NCI-H774 (cell line): ENCODE measurements at regions not wholly inside any gene's neighbourhood (a gene's known extent, or its start where the extent isn't known, plus 50 kb on each side); places are given as distances from the start of the nearest gene placed in this dataset.
"Not testable (repeated sequence)": the region's sequence is repeated elsewhere in the genome, so short reads cannot be mapped to it uniquely, and the experiment has no call there.

ENCODE experiments used
- DNase-seq: peaks from one replicate; lab custom pipeline; 2025; lab: John Stamatoyannopoulos, UW

DNA sequence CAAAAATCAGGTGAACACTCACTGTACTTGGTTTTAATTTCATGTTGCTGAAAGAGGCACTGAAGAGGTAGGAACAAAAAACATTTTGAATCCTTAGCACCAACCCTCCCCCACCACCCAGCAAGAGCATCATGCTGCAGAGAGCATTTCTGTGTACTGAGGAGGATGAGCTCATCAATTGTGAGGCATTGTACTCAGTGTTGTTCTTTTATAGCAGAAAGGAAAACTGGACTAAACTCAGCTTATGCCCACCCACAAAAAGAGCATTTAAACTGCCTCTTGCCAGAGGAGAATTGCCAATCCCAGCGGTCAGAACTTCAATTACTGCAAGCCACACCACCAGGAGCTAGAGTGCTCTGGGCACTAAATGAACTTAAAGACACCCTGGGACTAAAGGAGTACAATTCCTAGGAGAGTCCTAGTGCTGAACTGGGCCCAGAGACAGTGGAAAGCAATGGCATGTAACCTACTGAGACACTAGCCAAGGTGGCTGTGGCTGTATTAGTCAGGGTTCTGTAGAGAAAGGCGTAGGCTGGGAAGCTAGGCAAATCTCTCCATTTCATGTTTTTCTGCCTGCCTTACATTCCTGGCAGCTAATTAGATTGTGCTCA is 280.7 kb upstream of the KLHL4 start:
- no peak for DNase-seq

GRCh38 chrX:87265518-87265917 is 252.1 kb upstream of the KLHL4 start:
- DNase-seq, result no peak

DNA sequence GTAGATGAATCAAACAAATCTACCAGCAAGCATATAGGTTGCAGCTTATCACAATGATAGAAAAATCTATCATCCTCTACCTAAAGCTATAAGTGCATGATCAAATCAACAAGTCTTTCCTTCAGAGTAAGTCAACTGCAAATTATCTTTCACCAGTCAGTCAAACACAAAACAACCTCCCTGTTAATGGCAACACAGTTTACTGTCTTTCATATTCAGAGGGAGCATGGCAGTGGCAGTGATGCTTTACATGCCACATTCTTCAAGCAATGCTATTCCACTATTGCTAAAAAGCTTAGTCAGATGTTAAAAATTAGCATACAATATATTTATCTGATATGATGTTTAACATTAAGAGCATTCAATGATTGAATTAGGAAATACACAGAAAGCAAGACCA is 245.1 kb upstream of the KLHL4 start:
- no peak for DNase-seq

DNA sequence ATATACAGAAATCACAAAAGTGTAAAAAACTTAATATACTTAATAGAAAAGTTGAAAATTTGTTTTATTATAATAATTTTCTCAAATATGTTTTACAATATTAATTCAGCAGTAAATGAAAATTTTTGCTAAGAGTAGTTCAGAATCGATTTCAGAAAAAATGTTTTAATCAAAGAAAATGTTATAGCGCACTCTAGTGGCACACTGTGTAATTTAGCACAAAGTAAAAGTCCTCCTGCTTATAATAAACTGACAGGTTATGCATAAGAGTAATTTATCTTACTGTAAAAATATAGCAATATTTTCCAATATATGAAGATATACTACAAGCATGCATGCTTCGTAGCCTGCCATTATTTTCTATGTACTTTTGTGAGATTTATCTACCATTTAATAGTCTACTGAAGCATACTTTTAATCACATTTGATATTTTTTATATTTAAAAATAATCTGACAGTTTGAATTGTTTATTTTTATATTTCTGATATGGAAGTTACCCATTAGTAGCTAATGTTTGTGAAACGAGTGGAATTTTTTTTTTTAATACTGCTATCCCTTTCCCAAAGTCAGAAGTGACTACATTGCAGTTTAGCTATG is 217.9 kb upstream of the KLHL4 start:
- DNase-seq, result no peak

GRCh38 chrX:87310780-87311179 is 206.8 kb upstream of the KLHL4 start:
- DNase-seq, result no peak

DNA sequence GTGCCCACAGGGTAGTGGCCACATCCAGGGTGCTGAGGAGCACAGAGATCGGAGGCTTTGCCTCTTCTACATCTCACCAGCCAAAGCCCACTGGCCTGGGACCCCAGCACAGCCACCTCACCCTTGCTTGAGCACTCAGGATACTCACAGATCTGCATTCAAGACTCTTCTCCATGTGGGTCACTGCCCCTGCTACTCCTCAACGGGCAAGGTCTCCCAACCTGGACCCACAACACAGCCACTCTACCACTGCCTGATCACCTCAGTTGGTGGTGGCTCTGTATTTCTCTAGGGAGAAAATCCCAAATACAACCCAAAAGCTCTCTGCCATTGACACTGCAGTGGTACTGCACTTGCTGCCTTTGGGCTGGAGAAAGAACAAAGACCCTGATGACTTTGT is 190.3 kb upstream of the KLHL4 start:
- DNase-seq, result no peak

GRCh38 chrX:87337267-87337666 is 180.3 kb upstream of the KLHL4 start:
- DNase-seq, result no peak

GRCh38 chrX:87338510-87338909 is 179.1 kb upstream of the KLHL4 start:
- DNase-seq, result peak; percentile 19

GRCh38 chrX:87370865-87371264 is 146.7 kb upstream of the KLHL4 start:
- no peak for DNase-seq

- no peak for DNase-seq
These were observed 143.3 kb upstream of the KLHL4 start for GRCh38 chrX:87374324-87374723.

GRCh38 chrX:87376896-87377295 is 140.7 kb upstream of the KLHL4 start:
- no peak for DNase-seq

DNA sequence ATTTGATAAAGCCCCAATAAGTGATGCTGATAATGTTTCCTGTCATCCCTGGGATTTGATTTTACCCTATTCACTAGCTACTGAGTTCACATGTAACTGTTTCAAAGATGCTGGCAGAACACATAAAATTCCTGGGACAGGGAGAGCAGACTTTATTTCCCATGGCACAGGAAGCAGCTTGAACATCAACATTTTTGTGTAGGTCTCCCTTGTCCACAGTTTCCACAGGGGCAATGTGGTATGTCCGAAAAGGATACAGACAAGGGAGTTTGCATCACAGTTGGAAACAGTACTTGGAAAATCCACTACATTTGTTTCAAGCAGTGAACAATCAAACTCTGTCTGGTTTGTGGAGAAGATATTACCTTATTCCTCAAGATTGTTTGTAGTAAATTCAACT is 129.2 kb upstream of the KLHL4 start:
- no peak for DNase-seq

- DNase-seq, result no peak
These were observed 125.9 kb upstream of the KLHL4 start for GRCh38 chrX:87391742-87392141.

GRCh38 chrX:87392369-87392768 is 125.2 kb upstream of the KLHL4 start:
- no peak for DNase-seq

DNA sequence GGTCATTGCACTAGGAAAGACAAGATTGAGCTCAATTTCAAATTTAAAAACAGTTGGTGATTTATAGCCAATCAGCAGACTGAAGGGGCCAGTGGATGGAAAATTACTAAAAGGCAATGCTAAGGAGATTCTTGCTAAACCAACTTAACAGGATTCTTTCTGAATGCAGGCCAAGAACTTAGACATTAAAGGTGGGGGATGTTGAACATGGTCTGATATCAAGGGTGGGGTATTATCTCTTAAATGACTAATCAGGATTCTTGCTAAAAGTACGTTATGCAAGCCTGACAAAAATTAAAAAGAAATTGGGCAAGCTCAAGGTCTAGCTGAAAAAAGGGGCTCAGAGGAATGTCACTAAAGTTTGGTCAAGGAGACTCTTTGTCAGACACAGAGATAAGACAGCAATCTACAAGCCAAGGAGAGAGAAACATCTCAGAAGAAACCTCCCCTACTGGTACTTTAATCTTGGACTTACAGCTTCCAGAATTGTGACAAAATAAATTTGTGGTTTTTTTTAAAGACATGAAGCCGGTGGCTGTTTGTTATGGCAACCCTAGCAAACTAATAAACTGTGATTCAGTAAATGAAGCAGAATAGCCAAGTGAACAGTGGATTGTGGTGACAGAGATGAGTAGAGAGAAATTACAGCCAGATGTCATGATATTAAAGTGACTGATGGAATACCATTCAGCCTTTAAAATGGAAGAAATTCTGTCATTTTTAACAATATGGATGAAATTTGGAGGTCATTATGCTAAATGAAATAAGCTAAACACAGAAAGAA is 120.3 kb upstream of the KLHL4 start:
- DNase-seq, result no peak

DNA sequence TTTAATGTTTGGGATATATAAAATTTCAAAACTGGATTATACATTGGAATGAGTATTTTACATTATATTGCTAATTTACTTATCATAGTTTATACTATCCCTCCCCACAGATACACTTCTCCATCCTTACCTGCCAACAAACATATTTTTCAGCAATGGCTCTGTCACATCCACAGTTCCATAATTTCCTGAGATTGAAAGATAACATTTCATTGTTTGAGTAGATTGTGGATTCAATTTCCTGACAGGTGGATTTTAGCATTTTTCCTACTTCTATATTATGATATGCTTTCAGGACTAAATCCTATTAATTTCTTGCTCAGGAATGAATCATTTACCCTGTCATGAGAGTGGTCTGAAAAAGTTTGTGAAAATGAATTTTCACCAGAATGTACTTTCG is 115.3 kb upstream of the KLHL4 start:
- DNase-seq, result no peak

GRCh38 chrX:87403551-87403950 is 114.1 kb upstream of the KLHL4 start:
- no peak for DNase-seq

GRCh38 chrX:87409113-87409841 is 108.3 kb upstream of the KLHL4 start:
- no peak for DNase-seq

GRCh38 chrX:87425618-87426017 is 92.0 kb upstream of the KLHL4 start:
- DNase-seq, result no peak

GRCh38 chrX:87434618-87435017 is 83.0 kb upstream of the KLHL4 start:
- no peak for DNase-seq

GRCh38 chrX:87448613-87449012 is 69.0 kb upstream of the KLHL4 start:
- DNase-seq, result not testable (repeated sequence)

GRCh38 chrX:87465757-87466156 is 51.8 kb upstream of the KLHL4 start:
- DNase-seq, result not testable (repeated sequence)
